ENCODE measurements at regions not wholly inside any gene's neighbourhood (a gene's known extent, or its start where the extent isn't known, plus 50 kb on each side); places are given as distances from the start of the nearest gene placed in this dataset.

- no peak for TF ChIP-seq CTCF (IDR thresholded peaks at IDR 0.05)
- TF ChIP-seq POLR2A (IDR thresholded peaks at IDR 0.05): no peak
These were observed 86.5 kb upstream of the CLDN5 start for GRCh38 chr22:19610518-19611253.
